NCI-H1930 (cell line): ENCODE measurements at regions not wholly inside any gene's neighbourhood (a gene's known extent, or its start where the extent isn't known, plus 50 kb on each side); places are given as distances from the start of the nearest gene placed in this dataset.

Source experiments
- DNase-seq, 2 experiments: peaks; one replicate each; lab custom pipeline; 2025; lab: John Stamatoyannopoulos, UW

- no peak for DNase-seq
Measured at GRCh38 chr19:29323440-29324290, 110.7 kb upstream of the UQCRFS1 start.

GRCh38 chr19:29324291-29324680, 111.3 kb upstream of the UQCRFS1 start:
- DNase-seq = no peak

- DNase-seq = no peak
Measured at GRCh38 chr19:29324717-29325116, 111.8 kb upstream of the UQCRFS1 start.

- no peak for DNase-seq
Measured at GRCh38 chr19:29325241-29325975, 112.5 kb upstream of the UQCRFS1 start.

- DNase-seq = no peak
Measured at GRCh38 chr19:29326351-29326750, 113.4 kb upstream of the UQCRFS1 start.

- DNase-seq = no peak
Measured at GRCh38 chr19:29326849-29327840, 114.2 kb upstream of the UQCRFS1 start.

GRCh38 chr19:29328586-29328985, 115.6 kb upstream of the UQCRFS1 start:
- DNase-seq = no peak

- DNase-seq = no peak
Measured at GRCh38 chr19:29329460-29330134, 116.6 kb upstream of the UQCRFS1 start.

GRCh38 chr19:29336425-29336824, 123.5 kb upstream of the UQCRFS1 start:
- DNase-seq = no peak

GRCh38 chr19:29337029-29337428, 124.1 kb upstream of the UQCRFS1 start:
- DNase-seq = no peak

GRCh38 chr19:29338480-29338879, 125.5 kb upstream of the UQCRFS1 start:
- no peak for DNase-seq

- no peak for DNase-seq
Measured at GRCh38 chr19:29342721-29343120, 129.8 kb upstream of the UQCRFS1 start.

- DNase-seq = no peak
Measured at GRCh38 chr19:29364224-29364726, 151.3 kb upstream of the UQCRFS1 start.

GRCh38 chr19:29364999-29365398, 152.0 kb upstream of the UQCRFS1 start:
- no peak for DNase-seq

GRCh38 chr19:29365836-29366417, 153.0 kb upstream of the UQCRFS1 start:
- no peak for DNase-seq

GRCh38 chr19:29366757-29367156, 153.8 kb upstream of the UQCRFS1 start:
- no peak for DNase-seq

GRCh38 chr19:29367791-29368222, 154.9 kb upstream of the UQCRFS1 start:
- DNase-seq = no peak

- DNase-seq = no peak
Measured at GRCh38 chr19:29370276-29370675, 155.5 kb upstream of the VSTM2B start.

- DNase-seq = no peak
Measured at GRCh38 chr19:29371251-29372090, 154.3 kb upstream of the VSTM2B start.

GRCh38 chr19:29372091-29372415, 153.7 kb upstream of the VSTM2B start:
- no peak for DNase-seq
